GM19035 (cell line): ENCODE measurements at regions not wholly inside any gene's neighbourhood (a gene's known extent, or its start where the extent isn't known, plus 50 kb on each side); places are given as distances from the start of the nearest gene placed in this dataset.
A peak's percentile ranks its signal among the peaks of the same experiment; 100 is the strongest.

Experiments
- ATAC-seq: cut with Tn5 transposase; IDR thresholded peaks from one replicate; pipeline ENCODE4 v1.9.1; 2021; ENCODE audit not compliant: unreplicated experiment

DNA sequence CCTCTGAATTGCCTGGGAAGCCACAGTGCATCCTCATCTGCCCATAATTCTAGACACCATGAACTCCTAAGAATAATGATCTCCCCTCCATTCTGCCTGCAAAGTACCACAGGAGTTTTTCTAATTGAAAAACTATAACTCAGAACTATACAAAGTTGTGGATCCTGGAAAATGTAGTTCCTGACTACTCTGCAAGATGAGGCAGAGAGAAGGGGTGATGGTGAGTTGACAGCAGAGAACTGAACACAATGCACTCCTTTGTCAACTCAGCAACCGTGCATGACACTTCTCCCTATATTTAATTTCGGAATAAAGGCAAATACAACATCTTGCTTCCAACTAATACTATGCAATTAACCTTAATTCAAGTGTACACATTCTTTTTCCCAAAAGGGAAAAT lies 471.1 kb upstream of the FAM98A start:
- no peak for ATAC-seq

DNA sequence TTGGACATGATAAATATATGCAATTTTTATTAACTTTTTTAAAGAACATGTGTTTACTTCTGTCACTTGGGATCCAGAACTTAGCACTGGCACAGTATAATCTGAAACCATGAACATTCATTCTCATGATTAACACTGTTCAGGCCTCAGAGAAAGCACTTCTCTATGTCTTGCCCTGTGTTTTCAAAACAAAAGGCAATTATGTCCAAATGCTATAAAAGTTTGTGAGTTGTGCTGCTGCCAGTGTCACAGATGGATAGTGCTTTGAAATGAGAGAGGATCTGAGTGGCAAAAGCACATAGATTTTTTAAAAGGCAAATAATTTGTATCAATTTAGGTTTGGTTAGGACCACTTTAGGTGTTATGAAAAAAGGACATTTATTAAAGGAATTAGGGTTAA lies 470.5 kb upstream of the FAM98A start:
- no peak for ATAC-seq

- ATAC-seq: no peak
Measured at GRCh38 chr2:34050413-34050812, 451.3 kb upstream of the FAM98A start.

GRCh38 chr2:34045101-34045655 lies 446.1 kb upstream of the FAM98A start:
- ATAC-seq: no peak

DNA sequence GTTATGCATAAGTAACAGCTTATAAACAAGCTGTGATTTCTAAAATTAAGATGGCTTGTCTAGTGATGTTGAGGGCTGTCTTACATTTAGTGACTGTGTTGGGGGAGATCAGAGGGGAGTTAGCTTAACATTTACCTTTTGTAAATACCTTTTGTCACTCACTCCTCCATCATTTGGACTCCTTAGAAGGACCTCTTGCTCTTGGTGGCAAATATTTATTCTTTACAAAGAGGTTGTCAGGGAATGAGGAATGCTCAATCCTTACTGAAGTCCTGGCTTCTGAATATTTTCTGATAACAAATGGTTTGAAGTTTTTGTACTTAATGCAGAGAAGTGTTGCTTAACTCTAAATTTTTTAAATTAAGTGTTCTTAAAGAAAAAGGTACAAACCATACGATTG lies 438.8 kb upstream of the FAM98A start:
- ATAC-seq: no peak

- no peak for ATAC-seq
Measured at GRCh38 chr2:34037157-34037556, 438.1 kb upstream of the FAM98A start.

DNA sequence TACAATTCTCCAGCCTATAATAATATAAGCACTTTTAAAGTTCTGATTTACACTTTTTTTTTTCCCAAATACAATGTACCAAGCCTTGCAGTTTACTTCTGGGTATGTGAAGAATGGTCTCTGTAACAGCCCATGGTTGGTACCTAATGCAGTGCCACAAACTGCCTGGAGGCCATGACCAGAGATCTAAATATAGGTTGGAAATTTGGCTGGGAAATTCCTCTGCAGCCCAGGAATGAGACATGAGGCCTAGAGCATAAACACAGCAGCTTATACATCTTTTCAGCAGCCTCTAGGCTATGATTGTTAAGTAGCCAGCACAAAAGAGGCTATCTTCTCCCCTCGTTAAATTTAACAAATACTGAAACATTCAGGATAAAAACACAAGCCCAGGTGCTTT lies 432.0 kb upstream of the FAM98A start:
- no peak for ATAC-seq

GRCh38 chr2:34030273-34030672 lies 431.2 kb upstream of the FAM98A start:
- no peak for ATAC-seq

DNA sequence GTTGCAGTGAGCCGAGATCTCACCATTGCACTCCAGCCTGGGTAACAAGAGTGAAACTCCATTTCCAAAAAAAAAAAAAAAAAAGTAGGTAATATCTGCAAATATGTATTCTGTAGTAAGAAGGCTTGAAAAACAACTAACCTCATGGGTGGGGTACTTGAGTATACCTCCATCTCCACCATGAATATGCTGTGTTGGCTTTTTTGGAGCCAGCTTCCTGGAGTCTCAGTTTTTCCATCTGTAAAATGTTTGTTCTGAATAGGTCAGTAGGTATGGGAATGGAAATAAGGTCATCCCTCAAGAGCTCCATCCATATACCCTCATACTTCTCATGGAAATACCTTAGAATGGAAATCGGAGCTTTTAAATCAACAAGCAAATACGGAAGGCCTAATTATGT lies 430.0 kb upstream of the FAM98A start:
- no peak for ATAC-seq

GRCh38 chr2:34025196-34025595 lies 426.1 kb upstream of the FAM98A start:
- no peak for ATAC-seq

- peak; percentile 88 for ATAC-seq
Measured at GRCh38 chr2:34012715-34013302, 413.7 kb upstream of the FAM98A start.

- no peak for ATAC-seq
Measured at GRCh38 chr2:34011684-34012083, 412.6 kb upstream of the FAM98A start.

DNA sequence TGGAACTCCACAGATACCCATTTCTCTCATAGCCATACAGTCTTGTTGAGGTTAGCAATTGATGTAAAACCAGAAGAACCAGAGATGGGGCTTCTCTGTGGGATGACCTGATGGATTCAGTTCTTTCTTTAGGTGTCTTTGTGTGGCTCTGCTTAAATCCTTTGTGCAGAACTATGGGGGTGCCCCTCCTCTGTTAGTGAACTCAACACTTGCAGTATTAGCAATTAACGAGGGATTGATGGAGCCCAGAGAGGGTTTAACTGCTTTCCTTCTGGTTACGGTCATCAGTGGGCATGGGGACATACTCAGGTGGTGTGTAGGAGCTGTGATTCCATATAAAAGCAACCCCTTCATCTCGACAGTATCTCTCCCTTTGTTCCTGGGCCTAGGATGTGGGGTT lies 406.8 kb upstream of the FAM98A start:
- no peak for ATAC-seq

DNA sequence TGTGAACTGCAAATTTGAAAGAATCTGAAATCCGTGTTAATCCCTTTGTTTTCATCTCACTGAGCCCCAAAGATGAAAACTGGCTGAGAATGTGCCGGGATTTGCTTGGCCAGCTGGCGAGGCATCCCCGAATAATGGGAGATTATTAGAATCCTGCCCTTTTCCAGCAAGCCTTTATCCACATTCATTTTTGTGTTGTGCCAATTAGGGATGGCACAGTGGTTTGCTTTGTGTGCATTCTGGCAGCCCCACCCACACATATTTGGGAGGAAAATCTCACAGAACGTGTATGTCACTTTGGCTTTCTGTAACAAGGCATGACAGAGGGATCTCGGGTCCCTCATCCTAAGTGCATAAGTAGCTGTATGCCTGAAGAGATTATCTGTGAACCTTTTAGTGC lies 405.8 kb upstream of the FAM98A start:
- ATAC-seq: no peak

DNA sequence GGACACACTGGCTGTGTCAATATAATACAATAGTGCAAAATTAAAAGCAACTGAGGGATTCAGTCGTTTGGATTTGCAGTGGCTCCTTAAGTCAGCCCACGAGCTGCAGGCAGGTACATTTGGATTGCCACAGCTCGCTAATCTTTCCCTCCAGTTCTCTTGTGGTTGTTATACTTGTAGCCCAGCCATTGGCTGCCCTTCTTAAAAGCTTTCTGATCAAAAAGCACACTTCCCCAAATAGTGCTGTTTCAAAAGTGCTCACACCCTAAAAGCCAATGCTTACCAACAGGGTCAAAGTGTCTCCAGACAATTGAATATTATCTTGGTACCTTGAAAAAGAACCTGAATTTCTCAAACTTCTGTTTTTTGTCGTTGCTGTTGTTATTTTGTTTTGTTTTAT lies 404.7 kb upstream of the FAM98A start:
- no peak for ATAC-seq

GRCh38 chr2:34001557-34001956 lies 402.5 kb upstream of the FAM98A start:
- no peak for ATAC-seq

- ATAC-seq: no peak
Measured at GRCh38 chr2:33984131-33984530, 385.0 kb upstream of the FAM98A start.

- ATAC-seq: no peak
Measured at GRCh38 chr2:33978471-33978870, 379.4 kb upstream of the FAM98A start.

GRCh38 chr2:33975498-33975897 lies 376.4 kb upstream of the FAM98A start:
- no peak for ATAC-seq

GRCh38 chr2:33967103-33967502 lies 368.0 kb upstream of the FAM98A start:
- ATAC-seq: no peak

GRCh38 chr2:33958591-33958990 lies 359.5 kb upstream of the FAM98A start:
- no peak for ATAC-seq

- ATAC-seq: no peak
Measured at GRCh38 chr2:33949371-33949770, 350.3 kb upstream of the FAM98A start.

- ATAC-seq: no peak
Measured at GRCh38 chr2:33946193-33946592, 347.1 kb upstream of the FAM98A start.
